GM12892 (cell line): ENCODE measurements at regions not wholly inside any gene's neighbourhood (a gene's known extent, or its start where the extent isn't known, plus 50 kb on each side); places are given as distances from the start of the nearest gene placed in this dataset.

Source experiments
- POLR2A ChIP-seq: IDR thresholded peaks from 2 replicates; pipeline ENCODE4 v1.6.1; 2011; ENCODE audit warnings: low read depth, low read length, control low read depth
- POLR2AphosphoS5 ChIP-seq: IDR thresholded peaks from 2 replicates; pipeline ENCODE4 v1.6.1; 2011; ENCODE audit warnings: low read depth, low read length, control low read depth
- TAF1 ChIP-seq: IDR thresholded peaks from 2 replicates; pipeline ENCODE4 v1.6.1; 2011; ENCODE audit warnings: low read depth, mild to moderate bottlenecking, control low read depth, low read length, borderline replicate concordance

DNA sequence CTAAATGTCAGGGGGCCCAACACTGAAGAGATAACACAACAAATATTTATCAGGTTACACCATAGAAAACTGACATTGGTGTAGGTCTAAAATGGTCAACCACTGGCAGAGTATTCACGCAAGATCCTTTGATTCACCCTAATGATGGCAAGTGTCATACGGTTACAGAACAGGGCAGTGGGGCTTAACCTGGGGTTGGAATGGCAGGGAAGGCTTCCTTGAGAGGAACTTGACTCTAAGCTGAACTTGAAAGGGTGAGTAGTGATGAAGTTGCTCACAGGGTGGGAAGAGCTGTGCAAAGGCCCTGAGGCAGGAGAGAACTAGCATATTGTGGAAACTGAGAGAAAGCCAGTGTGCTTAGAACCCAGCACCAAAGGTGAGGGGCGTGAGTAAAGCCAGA is 97.1 kb upstream of the MVB12B start:
- TF ChIP-seq POLR2AphosphoS5 (no peak), POLR2A (no peak), TAF1 (no peak)
